H1 (cell line): ENCODE measurements at regions not wholly inside any gene's neighbourhood (a gene's known extent, or its start where the extent isn't known, plus 50 kb on each side); places are given as distances from the start of the nearest gene placed in this dataset.

Experiments
- CTCF ChIA-PET: fragments of 300-600 bp; sonication (Branson Sonifier 250); formaldehyde crosslinking; loops from one replicate; lab custom pipeline; 2021; ENCODE audit not compliant: partially characterized antibody; lab: Charles Lee
- POLR2A ChIA-PET: fragments of 300-600 bp; sonication (Branson Sonifier 250); formaldehyde crosslinking; loops from one replicate; lab custom pipeline; 2021; ENCODE audit warnings: inconsistent platforms; ENCODE audit not compliant: partially characterized antibody; lab: Charles Lee
- DNase-seq, 2 experiments: peaks; one replicate each; pipeline versions ENCODE4 v3.0.0 to v3.0.0-alpha.2; 2010 to 2022; ENCODE audit warnings: low spot score in 2 of 2, low read depth in 1 of 2, mixed read lengths in 1 of 2
- FAIRE-seq: peaks from 2 replicates; lab custom pipeline; 2011; peaks lifted over from hg19 to GRCh38; lab: Jason Lieb, UNC
- H2AFZ ChIP-seq: 2 replicates; pipeline ENCODE4 v1.8.1; 2012; ENCODE audit warnings: low read length, inconsistent platforms
- H2AK5ac ChIP-seq: 2 replicates; pipeline ENCODE4 v1.6.1; 2013; ENCODE audit warnings: low read depth, low read length
- H2BK120ac ChIP-seq: replicated peaks from 2 replicates; pipeline ENCODE3; 2013; ENCODE audit warnings: low read depth, low read length, inconsistent platforms
- H2BK12ac ChIP-seq: 2 replicates; pipeline ENCODE4 v1.6.1; 2013; ENCODE audit warnings: low read depth, low read length
- H2BK15ac ChIP-seq: 2 replicates; pipeline ENCODE4 v1.6.1; 2013; ENCODE audit warnings: low read length
- H2BK20ac ChIP-seq: 2 replicates; pipeline ENCODE4 v1.6.1; 2013; ENCODE audit warnings: low read length
- H2BK5ac ChIP-seq: 2 replicates; pipeline ENCODE4 v1.6.1; 2013; ENCODE audit warnings: low read depth, low read length
- H3K14ac ChIP-seq: 2 replicates; pipeline ENCODE4 v1.6.1; 2013; ENCODE audit warnings: inconsistent platforms; ENCODE audit not compliant: insufficient read length
- H3K18ac ChIP-seq: 2 replicates; pipeline ENCODE4 v1.6.1; 2013; ENCODE audit warnings: low read length; ENCODE audit errors: extremely low read depth
- H3K23ac ChIP-seq: 2 replicates; pipeline ENCODE4 v1.6.1; 2013; ENCODE audit warnings: inconsistent platforms; ENCODE audit not compliant: insufficient read length
- H3K23me2 ChIP-seq: 2 replicates; pipeline ENCODE4 v1.6.1; 2013; ENCODE audit warnings: low read depth, low read length
- H3K27ac ChIP-seq: 2 replicates; pipeline ENCODE4 v1.6.1; 2011; ENCODE audit warnings: low read depth, low read length, inconsistent platforms
- H3K27me3 ChIP-seq, 4 experiments: replicated peaks in 1 of 4; 1 replicate in 1 of 4; 2 replicates in 3 of 4; pipeline versions ENCODE4 v1.6.1 to v1.8.1; 2011 to 2013; ENCODE audit warnings: low read length in 3 of 4, mild to moderate bottlenecking in 3 of 4, inconsistent platforms in 2 of 4, mixed read lengths in 2 of 4, moderate library complexity in 1 of 4; ENCODE audit not compliant: control insufficient read depth in 3 of 4, insufficient read depth in 3 of 4; ENCODE audit errors: extremely low read depth in 1 of 4
- H3K36me3 ChIP-seq, 4 experiments: 2 replicates each; pipeline versions ENCODE4 v1.6.1 to v1.8.1; 2011 to 2013; ENCODE audit warnings: mild to moderate bottlenecking in 4 of 4, low read length in 3 of 4, moderate library complexity in 2 of 4, control low read depth in 1 of 4, inconsistent platforms in 1 of 4; ENCODE audit not compliant: insufficient read depth in 4 of 4, control insufficient read depth in 2 of 4
- H3K4ac ChIP-seq: replicated peaks from 2 replicates; pipeline ENCODE3; 2013; ENCODE audit warnings: low read length, low read depth, mixed read lengths, inconsistent platforms; ENCODE audit not compliant: insufficient read length
- H3K4me1 ChIP-seq, 4 experiments: replicated peaks in 1 of 4; 1 replicate in 1 of 4; 2 replicates in 3 of 4; pipeline versions ENCODE4 v1.6.1 to v1.8.1; 2011 to 2013; ENCODE audit warnings: low read length in 3 of 4, inconsistent platforms in 2 of 4, mixed read lengths in 1 of 4; ENCODE audit not compliant: insufficient read depth in 4 of 4, control insufficient read depth in 3 of 4
- H3K4me2 ChIP-seq, 2 experiments: 2 replicates each; pipeline versions ENCODE4 v1.6.1 to v1.8.1; 2011 to 2013; ENCODE audit warnings: low read depth in 2 of 2, low read length in 2 of 2, control low read depth in 1 of 2, inconsistent platforms in 1 of 2, mild to moderate bottlenecking in 1 of 2; ENCODE audit not compliant: insufficient read depth in 1 of 2
- H3K4me3 ChIP-seq, 4 experiments: fragments of 200-600, 300-600 bp in 1 of 4; sonication (generic), shearing (Covaris generic), sonication (Bioruptor Twin) in 1 of 4; 2 replicates each; pipeline versions ENCODE4 v1.5.1 to v1.8.1; 2011 to 2016; ENCODE audit warnings: low read length in 4 of 4, low read depth in 3 of 4, control low read depth in 2 of 4, inconsistent platforms in 2 of 4, mild to moderate bottlenecking in 2 of 4, mixed read lengths in 1 of 4, moderate library complexity in 1 of 4; ENCODE audit not compliant: insufficient read depth in 2 of 4; ENCODE audit errors: extremely low read depth in 1 of 4
- H3K56ac ChIP-seq: replicated peaks from 2 replicates; pipeline ENCODE3; 2013; ENCODE audit warnings: low read depth, mild to moderate bottlenecking, mixed read lengths, low read length, inconsistent platforms; ENCODE audit not compliant: insufficient read length
- H3K79me1 ChIP-seq: 2 replicates; pipeline ENCODE4 v1.6.1; 2013; ENCODE audit warnings: low read depth, low read length, control low read depth
- H3K79me2 ChIP-seq, 2 experiments: 2 replicates each; pipeline versions ENCODE4 v1.6.1 to v1.8.1; 2012 to 2013; ENCODE audit warnings: low read length in 2 of 2, mild to moderate bottlenecking in 2 of 2, inconsistent platforms in 1 of 2; ENCODE audit not compliant: insufficient read depth in 2 of 2, control insufficient read depth in 1 of 2
- H3K9ac ChIP-seq, 4 experiments: replicated peaks in 1 of 4; 1 replicate in 1 of 4; 2 replicates in 3 of 4; pipeline versions ENCODE4 v1.6.1 to v1.8.1; 2011 to 2013; ENCODE audit warnings: low read depth in 3 of 4, low read length in 3 of 4, control low read depth in 2 of 4, mild to moderate bottlenecking in 2 of 4, moderate library complexity in 2 of 4, inconsistent platforms in 1 of 4; ENCODE audit errors: extremely low read depth in 1 of 4
- H3K9me3 ChIP-seq, 2 experiments: 2 replicates each; pipeline versions ENCODE4 v1.6.1 to v1.8.1; 2012 to 2013; ENCODE audit warnings: mild to moderate bottlenecking in 2 of 2, moderate library complexity in 2 of 2, control low read depth in 1 of 2, inconsistent platforms in 1 of 2, low read depth in 1 of 2, low read length in 1 of 2, mixed read lengths in 1 of 2; ENCODE audit not compliant: insufficient read depth in 2 of 2
- H4K20me1 ChIP-seq, 2 experiments: replicated peaks in 1 of 2; 2 replicates each; pipeline versions ENCODE3 to v1.8.1; 2011 to 2013; ENCODE audit warnings: inconsistent platforms in 2 of 2, low read length in 2 of 2, mild to moderate bottlenecking in 1 of 2; ENCODE audit not compliant: insufficient read depth in 2 of 2, control insufficient read depth in 1 of 2
- H4K5ac ChIP-seq: 2 replicates; pipeline ENCODE4 v1.6.1; 2013; ENCODE audit warnings: low read length, low read depth, mixed read lengths, inconsistent platforms; ENCODE audit not compliant: insufficient read length
- H4K8ac ChIP-seq: 2 replicates; pipeline ENCODE4 v1.8.0; 2013; ENCODE audit warnings: mild to moderate bottlenecking, moderate library complexity, low read length, inconsistent platforms; ENCODE audit not compliant: insufficient read depth; ENCODE audit errors: extremely low read depth
- H4K91ac ChIP-seq: replicated peaks from 2 replicates; pipeline ENCODE3; 2013; ENCODE audit warnings: low read length, mixed read lengths, inconsistent platforms; ENCODE audit not compliant: insufficient read length
- EGR1 ChIP-seq: IDR thresholded peaks from 2 replicates; pipeline ENCODE4 v1.6.1; 2011; ENCODE audit warnings: low read depth, low read length, borderline replicate concordance
- EZH2 ChIP-seq: fragments of 200-600 bp; sonication (generic); IDR thresholded peaks from 2 replicates; pipeline ENCODE4 v1.7.1; 2012; ENCODE audit warnings: low read depth, mild to moderate bottlenecking, moderate library complexity, low read length, inconsistent platforms; ENCODE audit not compliant: severe bottlenecking
- JUND ChIP-seq: IDR thresholded peaks from 2 replicates; pipeline ENCODE4 v1.6.1; 2011; ENCODE audit warnings: mild to moderate bottlenecking, improper control_type of control experiment, low read length
- RNF2 ChIP-seq: fragments of 200-900, 300-1000 bp; sonication (generic); IDR thresholded peaks from 2 replicates; pipeline ENCODE4 v1.7.1; 2016; ENCODE audit warnings: borderline replicate concordance, low read depth, mild to moderate bottlenecking, antibody characterized with exemption, low read length; ENCODE audit not compliant: poor library complexity, severe bottlenecking; ENCODE audit errors: missing control alignments
- SAP30 ChIP-seq: fragments of 300-600 bp; sonication (generic); IDR thresholded peaks from 2 replicates; pipeline ENCODE4 v1.7.1; 2012; ENCODE audit warnings: low read length, moderate library complexity, mild to moderate bottlenecking, inconsistent platforms; ENCODE audit not compliant: insufficient read depth, insufficient replicate concordance
- TAF7 ChIP-seq: optimal IDR thresholded peaks from 2 replicates; pipeline ENCODE3; 2011; ENCODE audit warnings: low read depth, mild to moderate bottlenecking, inconsistent platforms, low read length, moderate library complexity, borderline replicate concordance
- USF2 ChIP-seq: IDR thresholded peaks from 2 replicates; pipeline ENCODE4 v1.6.1; 2011; ENCODE audit warnings: low read length, improper control_type of control experiment
- WGBS, 2 experiments: shearing (Covaris generic) in 1 of 2; methylation state at CpG; one replicate each; pipeline versions ENCODE4 v1.1.6 to v1.1.7; 2013 to 2015; ENCODE audit warnings: low lambda C conversion rate in 2 of 2, mixed read lengths in 2 of 2, inconsistent platforms in 1 of 2, low coverage in 1 of 2, missing lambda C conversion rate in 1 of 2; ENCODE audit not compliant: insufficient replicate concordance in 2 of 2, insufficient coverage in 1 of 2, insufficient read length in 1 of 2; ENCODE audit errors: extremely low coverage in 1 of 2, missing lambda C conversion rate in 1 of 2; 5-methylcytosine and 5-hydroxymethylcytosine counted together

DNA sequence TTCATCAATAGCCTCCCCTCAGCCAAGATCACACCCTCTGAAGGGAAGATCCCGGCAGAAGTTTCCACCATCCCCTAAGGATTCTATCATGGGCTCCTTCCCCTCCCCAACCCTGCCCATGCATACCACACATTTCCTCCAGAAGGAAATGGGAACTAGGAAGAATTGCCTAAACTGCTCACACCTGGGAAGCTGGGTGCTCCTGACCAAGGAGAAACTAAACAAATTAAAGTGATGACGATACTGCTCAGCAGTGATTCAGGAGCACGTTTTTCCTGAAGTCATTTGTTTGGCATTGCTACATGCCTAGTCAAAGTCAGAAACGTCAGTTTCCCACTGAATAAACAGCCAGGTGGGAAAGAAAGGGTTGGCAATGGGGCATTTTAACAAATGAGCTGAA, 136.1 kb upstream of the CDYL start:
- FAIRE-seq (no peak), DNase-seq (no peak)
- Histone ChIP-seq H2BK120ac (no peak overlapping the region), H4K8ac (no peak overlapping the region), H2BK20ac (no peak overlapping the region), H2AFZ (peak overlapping the region; percentile 60; the same call in 1 of the 2 replicates), H3K36me3 (no peaks in the 10 kb centered on the region), H4K5ac (no peak overlapping the region), H3K23ac (no peak overlapping the region), H3K27me3 (no peaks in the 10 kb centered on the region), H2BK15ac (no peak overlapping the region), H3K4me1 (peaks cover 0 to 6% (median 1%) of the 10 kb centered on the region in 4 experiments; a peak in 4 of 7 replicates), H2BK5ac (no peak overlapping the region), H2BK12ac (no peak overlapping the region), H3K9me3 (no peaks in the 10 kb centered on the region), H4K20me1 (no peaks in the 10 kb centered on the region), H2AK5ac (no peak overlapping the region), H4K91ac (no peak overlapping the region), H3K9ac (no peak overlapping the region), H3K27ac (no peak overlapping the region), H3K18ac (no peak overlapping the region), H3K14ac (no peak overlapping the region), H3K4me2 (no peak overlapping the region), H3K4ac (no peak overlapping the region), H3K79me1 (no peaks in the 10 kb centered on the region), H3K56ac (no peak overlapping the region), H3K4me3 (no peak overlapping the region), H3K79me2 (no peaks in the 10 kb centered on the region), H3K23me2 (no peaks in the 10 kb centered on the region)
- ChIA-PET CTCF (interaction anchor here (1.0 kb wide), 1 partner anchor 149 kb away, joined by 3 read pairs; no protein-coding TSS in a partner anchor), POLR2A (no interaction called here)
- 73% methylated on average over 4 of the region's 4 CpGs; no CpG with 5 or more reads in 1 of the 2 experiments for WGBS, 2 experiments
- TF ChIP-seq JUND (no peak), EGR1 (no peak), TAF7 (no peak), EZH2 (no peak), SAP30 (no peak), USF2 (no peak), RNF2 (no peak)
